ENCODE measurements at regions not wholly inside any gene's neighbourhood (a gene's known extent, or its start where the extent isn't known, plus 50 kb on each side); places are given as distances from the start of the nearest gene placed in this dataset.

- TF ChIP-seq POLR2AphosphoS5 (IDR thresholded peaks at IDR 0.05; ENCODE audit: borderline replicate concordance, low read depth, low read length) (no peak), EZH2 (IDR thresholded peaks at IDR 0.05) (no peak), FOXP2 (optimal IDR thresholded peaks at IDR 0.05; ENCODE audit: control extremely low read depth, extremely low read length, insufficient read depth) (no peak)
Observed at GRCh38 chr4:110953191-110953590, 330.3 kb upstream of the PITX2 start.

Data from SK-N-MC (cell line).